ENCODE measurements at regions not wholly inside any gene's neighbourhood (a gene's known extent, or its start where the extent isn't known, plus 50 kb on each side); places are given as distances from the start of the nearest gene placed in this dataset.

DNA sequence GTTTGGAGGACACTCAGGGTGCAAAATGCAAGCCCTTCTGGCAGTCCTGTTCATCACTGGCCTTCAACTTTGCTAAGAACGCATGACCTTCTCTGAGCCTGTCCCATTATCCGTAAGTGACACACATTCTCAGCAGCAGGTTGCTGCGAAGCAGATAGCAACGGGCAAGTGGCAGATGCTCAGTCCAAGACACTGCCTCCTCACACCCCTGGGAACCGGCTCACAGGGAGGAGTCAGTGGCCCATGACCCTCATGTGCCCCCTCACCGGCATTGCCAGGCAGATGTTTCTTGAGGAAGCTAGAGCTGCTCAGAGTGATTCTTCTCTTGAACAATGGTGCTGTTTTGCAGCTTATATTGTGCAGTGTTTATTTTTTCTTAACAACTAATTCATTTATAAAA lies 737.2 kb upstream of the HS6ST1 start:
- no peak for TF ChIP-seq EZH2phosphoT487 (IDR thresholded peaks at IDR 0.05; ENCODE audit: low read depth)
- Histone ChIP-seq H3K27ac (ENCODE audit: low read length) (no peak overlapping the region), H3K36me3 (replicated peaks; ENCODE audit: low read depth, low read length) (no peaks in the 10 kb centered on the region), H3K79me2 (ENCODE audit: low read length) (no peaks in the 10 kb centered on the region), H3K4me3 (ENCODE audit: low read length) (no peak overlapping the region), H3K4me1 (ENCODE audit: low read length) (peaks cover under 1% of the 10 kb centered on the region), H3K9me3 (ENCODE audit: insufficient read depth, low read length) (no peaks in the 10 kb centered on the region), H3K4me2 (ENCODE audit: low read length) (no peak overlapping the region), H2AFZ (ENCODE audit: low read depth, low read length) (no peak overlapping the region), H3K9ac (ENCODE audit: low read length) (no peak overlapping the region), H4K20me1 (ENCODE audit: insufficient read depth, low read length) (no peaks in the 10 kb centered on the region), H3K27me3 (ENCODE audit: low read depth, low read length) (no peaks in the 10 kb centered on the region)

DNA sequence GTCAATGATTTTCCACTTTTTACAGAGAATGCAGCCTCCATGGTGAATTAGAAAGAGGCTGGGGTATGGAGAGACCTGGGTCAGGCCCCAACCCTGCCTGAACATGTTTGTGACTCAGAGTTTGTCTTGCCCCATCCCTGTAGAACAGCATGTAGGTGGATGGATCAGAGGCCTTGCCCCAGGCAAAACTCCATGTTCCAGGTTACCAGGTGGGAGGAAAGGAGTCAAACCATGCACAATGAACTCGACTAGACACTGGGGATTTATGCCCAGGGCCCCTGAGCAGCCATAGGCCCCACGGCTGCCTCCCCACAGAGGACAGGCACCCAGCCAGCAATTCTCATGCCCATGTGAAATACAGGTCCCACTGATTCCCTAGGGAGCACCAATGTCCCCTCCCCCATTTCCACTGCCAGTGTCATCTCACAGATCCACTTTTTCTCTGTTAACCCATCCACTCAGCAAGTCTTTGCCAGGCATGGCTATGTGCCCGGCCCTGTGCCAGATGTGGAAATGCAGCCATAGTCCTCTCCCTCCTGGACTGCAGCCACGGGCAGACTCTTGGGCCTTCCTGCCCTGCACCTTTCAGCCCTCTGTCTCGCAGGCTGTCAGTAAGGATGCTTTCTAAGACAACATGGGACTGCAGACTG lies 737.8 kb upstream of the HS6ST1 start:
- no peak overlapping the region for H3K4me2 ChIP-seq (ENCODE audit: low read length)
- H3K79me2 ChIP-seq (ENCODE audit: low read length) = no peaks in the 10 kb centered on the region
- no peak overlapping the region for H3K4me3 ChIP-seq (ENCODE audit: low read length)
- TF ChIP-seq, protein P1, sequence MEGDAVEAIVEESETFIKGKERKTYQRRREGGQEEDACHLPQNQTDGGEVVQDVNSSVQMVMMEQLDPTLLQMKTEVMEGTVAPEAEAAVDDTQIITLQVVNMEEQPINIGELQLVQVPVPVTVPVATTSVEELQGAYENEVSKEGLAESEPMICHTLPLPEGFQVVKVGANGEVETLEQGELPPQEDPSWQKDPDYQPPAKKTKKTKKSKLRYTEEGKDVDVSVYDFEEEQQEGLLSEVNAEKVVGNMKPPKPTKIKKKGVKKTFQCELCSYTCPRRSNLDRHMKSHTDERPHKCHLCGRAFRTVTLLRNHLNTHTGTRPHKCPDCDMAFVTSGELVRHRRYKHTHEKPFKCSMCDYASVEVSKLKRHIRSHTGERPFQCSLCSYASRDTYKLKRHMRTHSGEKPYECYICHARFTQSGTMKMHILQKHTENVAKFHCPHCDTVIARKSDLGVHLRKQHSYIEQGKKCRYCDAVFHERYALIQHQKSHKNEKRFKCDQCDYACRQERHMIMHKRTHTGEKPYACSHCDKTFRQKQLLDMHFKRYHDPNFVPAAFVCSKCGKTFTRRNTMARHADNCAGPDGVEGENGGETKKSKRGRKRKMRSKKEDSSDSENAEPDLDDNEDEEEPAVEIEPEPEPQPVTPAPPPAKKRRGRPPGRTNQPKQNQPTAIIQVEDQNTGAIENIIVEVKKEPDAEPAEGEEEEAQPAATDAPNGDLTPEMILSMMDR (IDR thresholded peaks at IDR 0.05; ENCODE audit: low read depth, low read length) = no peak
- no peak for TF ChIP-seq EZH2phosphoT487 (IDR thresholded peaks at IDR 0.05; ENCODE audit: low read depth)
- H2AFZ ChIP-seq (ENCODE audit: low read depth, low read length) = no peak overlapping the region
- no peaks in the 10 kb centered on the region for H3K27me3 ChIP-seq (ENCODE audit: low read depth, low read length)
- H3K36me3 ChIP-seq (replicated peaks; ENCODE audit: low read depth, low read length) = no peaks in the 10 kb centered on the region
- H3K9me3 ChIP-seq (ENCODE audit: insufficient read depth, low read length) = no peaks in the 10 kb centered on the region
- no peak overlapping the region for H3K27ac ChIP-seq (ENCODE audit: low read length)
- H3K4me1 ChIP-seq (ENCODE audit: low read length) = peaks cover 6% of the 10 kb centered on the region
- H4K20me1 ChIP-seq (ENCODE audit: insufficient read depth, low read length) = no peaks in the 10 kb centered on the region
- H3K9ac ChIP-seq (ENCODE audit: low read length) = no peak overlapping the region

DNA sequence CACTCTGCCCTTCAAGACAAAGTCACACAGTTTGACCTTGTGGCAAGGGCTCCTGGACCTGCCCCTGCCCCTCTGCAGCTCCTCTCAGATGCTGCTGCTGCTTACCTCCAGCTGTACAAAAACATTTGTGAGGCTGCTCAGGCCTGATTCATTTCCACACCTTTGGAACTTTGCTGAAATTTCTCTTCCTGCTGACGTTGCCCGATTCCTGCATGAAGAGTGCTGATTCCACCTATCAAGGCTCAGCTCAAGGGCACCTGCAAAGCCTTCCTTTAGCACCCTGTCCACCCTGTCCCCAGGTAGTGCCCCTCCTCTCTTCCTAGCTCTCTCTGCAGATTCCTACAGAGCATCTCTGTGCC lies 738.3 kb upstream of the HS6ST1 start:
- no peaks in the 10 kb centered on the region for H3K27me3 ChIP-seq (ENCODE audit: low read depth, low read length)
- H3K36me3 ChIP-seq (replicated peaks; ENCODE audit: low read depth, low read length) = no peaks in the 10 kb centered on the region
- H3K4me1 ChIP-seq (ENCODE audit: low read length) = peaks cover 9% of the 10 kb centered on the region
- TF ChIP-seq, protein P1 (IDR thresholded peaks at IDR 0.05; ENCODE audit: low read depth, low read length) = no peak
- no peak for TF ChIP-seq EZH2phosphoT487 (IDR thresholded peaks at IDR 0.05; ENCODE audit: low read depth)
- no peaks in the 10 kb centered on the region for H4K20me1 ChIP-seq (ENCODE audit: insufficient read depth, low read length)
- no peak overlapping the region for H3K9ac ChIP-seq (ENCODE audit: low read length)
- H3K4me3 ChIP-seq (ENCODE audit: low read length) = no peak overlapping the region
- H3K9me3 ChIP-seq (ENCODE audit: insufficient read depth, low read length) = no peaks in the 10 kb centered on the region
- H3K79me2 ChIP-seq (ENCODE audit: low read length) = no peaks in the 10 kb centered on the region
- H3K27ac ChIP-seq (ENCODE audit: low read length) = no peak overlapping the region
- H3K4me2 ChIP-seq (ENCODE audit: low read length) = no peak overlapping the region
- H2AFZ ChIP-seq (ENCODE audit: low read depth, low read length) = no peak overlapping the region

DNA sequence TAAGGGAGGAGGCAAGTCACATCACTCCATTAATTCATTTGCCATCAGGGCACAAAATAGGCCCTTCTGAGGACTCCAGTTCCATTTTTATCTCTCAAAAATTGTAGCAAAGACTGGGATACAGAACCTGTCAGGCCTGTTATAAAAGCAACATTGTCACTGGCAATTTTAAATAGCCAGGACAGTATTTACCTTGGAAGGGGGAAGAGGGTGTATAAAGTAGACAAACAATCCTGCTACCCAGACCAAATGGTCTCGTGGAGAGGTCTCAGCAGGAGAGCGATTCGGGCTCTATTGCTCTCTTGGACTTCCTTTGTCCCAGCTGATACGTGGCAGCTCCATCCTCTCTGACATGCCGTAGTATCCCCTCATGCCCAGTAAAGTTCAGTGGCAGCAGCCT lies 740.3 kb upstream of the HS6ST1 start:
- peaks cover 9% of the 10 kb centered on the region for H3K4me1 ChIP-seq (ENCODE audit: low read length)

More for the DNA sequence above, 740.3 kb upstream of the HS6ST1 start:
- Histone ChIP-seq H3K9ac (ENCODE audit: low read length) (no peak overlapping the region), H3K27ac (ENCODE audit: low read length) (no peak overlapping the region), H3K4me2 (ENCODE audit: low read length) (no peak overlapping the region), H2AFZ (ENCODE audit: low read depth, low read length) (no peak overlapping the region), H3K4me3 (ENCODE audit: low read length) (no peak overlapping the region), H3K9me3 (ENCODE audit: insufficient read depth, low read length) (no peaks in the 10 kb centered on the region), H3K79me2 (ENCODE audit: low read length) (no peaks in the 10 kb centered on the region), H3K36me3 (replicated peaks; ENCODE audit: low read depth, low read length) (no peaks in the 10 kb centered on the region), H3K27me3 (ENCODE audit: low read depth, low read length) (no peaks in the 10 kb centered on the region), H4K20me1 (ENCODE audit: insufficient read depth, low read length) (no peaks in the 10 kb centered on the region)
- TF ChIP-seq EZH2phosphoT487 (IDR thresholded peaks at IDR 0.05; ENCODE audit: low read depth) = no peak
- TF ChIP-seq, protein P1 (IDR thresholded peaks at IDR 0.05; ENCODE audit: low read depth, low read length) = no peak
